WTC11 (cell line): ENCODE measurements at regions not wholly inside any gene's neighbourhood (a gene's known extent, or its start where the extent isn't known, plus 50 kb on each side); places are given as distances from the start of the nearest gene placed in this dataset.

Experiments
- ATAC-seq: fragments of 200-7000 bp; cut with Tn5 transposase; 2 replicates; pipeline ENCODE4 v1.10.0; 2021; ENCODE audit warnings: mild to moderate bottlenecking, moderate library complexity
- CTCF ChIA-PET: fragments of 300-600 bp; sonication (Branson Sonifier 250); formaldehyde crosslinking; loops from one replicate; lab custom pipeline; 2021; ENCODE audit warnings: antibody characterized with exemption; lab: Charles Lee
- POLR2A ChIA-PET: fragments of 350-600 bp; sonication (Branson Sonifier 250); formaldehyde crosslinking; loops from one replicate; lab custom pipeline; 2021; ENCODE audit warnings: antibody characterized with exemption; lab: Charles Lee
- DNase-seq: peaks from one replicate; pipeline ENCODE4 v3.0.0; 2021; ENCODE audit warnings: low spot score
- H3K27ac Mint-ChIP-seq: 2 replicates; pipeline ENCODE4 v1.8.0; 2021; ENCODE audit warnings: mixed read lengths
- H3K27me3 Mint-ChIP-seq: 2 replicates; pipeline ENCODE4 v1.8.0; 2021; ENCODE audit warnings: low read depth, mild to moderate bottlenecking, moderate library complexity, mixed read lengths
- H3K36me3 Mint-ChIP-seq: 2 replicates; pipeline ENCODE4 v1.8.0; 2021; ENCODE audit warnings: mixed read lengths
- H3K4me1 Mint-ChIP-seq: 2 replicates; pipeline ENCODE4 v1.8.0; 2022; ENCODE audit warnings: mixed read lengths
- H3K4me3 Mint-ChIP-seq: 2 replicates; pipeline ENCODE4 v1.8.0; 2021; ENCODE audit warnings: mild to moderate bottlenecking, moderate library complexity, mixed read lengths
- H3K9me3 Mint-ChIP-seq: 2 replicates; pipeline ENCODE4 v1.8.0; 2021; ENCODE audit warnings: mixed read lengths
- ATF1 ChIP-seq: sonication (generic); formaldehyde crosslinking; IDR thresholded peaks from 2 replicates; pipeline ENCODE4 v1.8.1; 2023; ENCODE audit warnings: mild to moderate bottlenecking, moderate library complexity, missing genetic modification reagents
- FOXP1 ChIP-seq: sonication (generic); formaldehyde crosslinking; IDR thresholded peaks from 2 replicates; pipeline ENCODE4 v1.8.0; 2022; ENCODE audit warnings: missing genetic modification reagents, mild to moderate bottlenecking, moderate library complexity, borderline replicate concordance
- NFYB ChIP-seq: sonication (generic); formaldehyde crosslinking; conservative IDR thresholded peaks from 2 replicates; pipeline ENCODE4 v1.8.0; 2022; ENCODE audit warnings: low read depth, missing genetic modification reagents
- NR1H2 ChIP-seq: sonication (generic); formaldehyde crosslinking; IDR thresholded peaks from 2 replicates; pipeline ENCODE4 v1.9.0; 2021; ENCODE audit warnings: mild to moderate bottlenecking, moderate library complexity, missing genetic modification reagents
- RELA ChIP-seq: sonication (generic); formaldehyde crosslinking; IDR thresholded peaks from 2 replicates; pipeline ENCODE4 v1.8.1; 2022; ENCODE audit warnings: missing genetic modification reagents, mild to moderate bottlenecking, borderline replicate concordance
- RORB ChIP-seq: fragments of 250-450 bp; sonication (Bioruptor Pico); IDR thresholded peaks from 2 replicates; pipeline ENCODE4 v1.9.0; 2021; ENCODE audit warnings: mild to moderate bottlenecking
- SMAD4 ChIP-seq: sonication (generic); formaldehyde crosslinking; IDR thresholded peaks from 2 replicates; pipeline ENCODE4 v1.8.0; 2022; ENCODE audit warnings: mild to moderate bottlenecking, missing genetic modification reagents
- TCF7 ChIP-seq: sonication (generic); formaldehyde crosslinking; IDR thresholded peaks from 2 replicates; pipeline ENCODE4 v1.8.0; 2022; ENCODE audit warnings: mild to moderate bottlenecking, low read depth, missing genetic modification reagents, moderate library complexity
- TEAD1 ChIP-seq: sonication (generic); formaldehyde crosslinking; IDR thresholded peaks from 2 replicates; pipeline ENCODE4 v1.8.0; 2022; ENCODE audit warnings: mild to moderate bottlenecking, missing genetic modification reagents
- TP53 ChIP-seq: sonication (generic); formaldehyde crosslinking; IDR thresholded peaks from 2 replicates; pipeline ENCODE4 v1.8.1; 2023; ENCODE audit warnings: mild to moderate bottlenecking, missing genetic modification reagents
- ZNF219 ChIP-seq: sonication (generic); formaldehyde crosslinking; IDR thresholded peaks from 2 replicates; pipeline ENCODE4 v1.8.0; 2023; ENCODE audit warnings: missing genetic modification reagents, mild to moderate bottlenecking, borderline replicate concordance
- ZNF232 ChIP-seq: sonication (generic); formaldehyde crosslinking; IDR thresholded peaks from 2 replicates; pipeline ENCODE4 v1.8.0; 2022; ENCODE audit warnings: mild to moderate bottlenecking, missing genetic modification reagents
- ZNF317 ChIP-seq: sonication (generic); formaldehyde crosslinking; IDR thresholded peaks from 2 replicates; pipeline ENCODE4 v1.8.1; 2023; ENCODE audit warnings: low read depth, mild to moderate bottlenecking, moderate library complexity, missing genetic modification reagents, borderline replicate concordance
- ZNF396 ChIP-seq: fragments of 250-450 bp; sonication (Bioruptor Pico); IDR thresholded peaks from 2 replicates; pipeline ENCODE4 v1.8.0; 2021; ENCODE audit warnings: mild to moderate bottlenecking, moderate library complexity, borderline replicate concordance
- ZNF423 ChIP-seq: fragments of 250-450 bp; sonication (Bioruptor Pico); IDR thresholded peaks from 2 replicates; pipeline ENCODE4 v2.1.2; 2022; ENCODE audit warnings: mild to moderate bottlenecking, moderate library complexity
- TF ChIP-seq, protein P1 (sequence below): sonication (generic); formaldehyde crosslinking; IDR thresholded peaks from 2 replicates; pipeline ENCODE4 v1.8.1; 2022; ENCODE audit warnings: mild to moderate bottlenecking, missing genetic modification reagents, moderate library complexity, borderline replicate concordance
- TF ChIP-seq, protein P2 (sequence below): sonication (generic); formaldehyde crosslinking; IDR thresholded peaks from 2 replicates; pipeline ENCODE4 v1.8.1; 2023; ENCODE audit warnings: mild to moderate bottlenecking, missing genetic modification reagents
- TF ChIP-seq, protein P3 (sequence below): sonication (generic); formaldehyde crosslinking; IDR thresholded peaks from 2 replicates; pipeline ENCODE4 v1.8.0; 2023; ENCODE audit warnings: mild to moderate bottlenecking, missing genetic modification reagents
- TF ChIP-seq, protein P4 (sequence below): sonication (generic); formaldehyde crosslinking; IDR thresholded peaks from 2 replicates; pipeline ENCODE4 v1.8.0; 2022; ENCODE audit warnings: mild to moderate bottlenecking, missing genetic modification reagents
- TF ChIP-seq, protein P5 (sequence below): fragments of 250-450 bp; sonication (Bioruptor Pico); IDR thresholded peaks from 2 replicates; pipeline ENCODE4 v1.9.0; 2021; ENCODE audit warnings: mild to moderate bottlenecking
- TF ChIP-seq, protein P6 (sequence below): sonication (generic); formaldehyde crosslinking; IDR thresholded peaks from 2 replicates; pipeline ENCODE4 v1.8.0; 2023; ENCODE audit warnings: missing genetic modification reagents
- TF ChIP-seq, protein P7 (sequence below): fragments of 250-450 bp; sonication (Bioruptor Pico); IDR thresholded peaks from 2 replicates; pipeline ENCODE4 v2.1.2; 2022; ENCODE audit warnings: mild to moderate bottlenecking, moderate library complexity
- TF ChIP-seq, protein P8 (sequence below): fragments of 250-450 bp; sonication (Bioruptor Pico); IDR thresholded peaks from 2 replicates; pipeline ENCODE4 v1.9.0; 2021; ENCODE audit warnings: mild to moderate bottlenecking, borderline replicate concordance

DNA sequence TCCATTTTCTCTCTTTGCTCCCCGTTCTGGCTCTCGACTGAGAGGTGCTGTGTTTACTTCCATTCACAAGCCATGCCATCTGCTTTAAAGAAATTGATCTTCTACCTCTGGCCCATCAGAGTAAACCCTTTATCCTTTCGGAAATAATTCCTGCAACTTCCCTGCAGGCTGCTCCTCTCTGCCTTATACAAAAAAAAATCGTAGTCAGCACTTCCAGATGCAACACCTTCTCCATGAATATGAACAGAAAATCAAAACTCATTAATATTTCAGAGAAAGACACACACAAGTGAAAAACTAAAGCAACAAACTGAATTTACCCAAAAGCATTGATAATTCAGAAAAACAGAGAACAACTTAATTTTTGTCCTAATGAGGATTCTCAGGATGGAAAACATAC, 127.6 kb upstream of the FSCB start:
- CTCF ChIA-PET = no interaction called here
- ATAC-seq (no peak), DNase-seq (no peak)
- H3K4me3 Mint-ChIP-seq = no peak overlapping the region
- H3K36me3 Mint-ChIP-seq = no peaks in the 10 kb centered on the region
- POLR2A ChIA-PET = no interaction called here
- H3K9me3 Mint-ChIP-seq = peaks cover 3% of the 10 kb centered on the region; the same call in 1 of the 2 replicates
- no peaks in the 10 kb centered on the region for H3K4me1 Mint-ChIP-seq
- H3K27me3 Mint-ChIP-seq = no peaks in the 10 kb centered on the region
- no peak for TF ChIP-seq ZNF219 (CRISPR knock-in tag)
- no peak for TF ChIP-seq ATF1
- TF ChIP-seq ZNF423 (CRISPR knock-in tag) = no peak
- TF ChIP-seq, protein P1, sequence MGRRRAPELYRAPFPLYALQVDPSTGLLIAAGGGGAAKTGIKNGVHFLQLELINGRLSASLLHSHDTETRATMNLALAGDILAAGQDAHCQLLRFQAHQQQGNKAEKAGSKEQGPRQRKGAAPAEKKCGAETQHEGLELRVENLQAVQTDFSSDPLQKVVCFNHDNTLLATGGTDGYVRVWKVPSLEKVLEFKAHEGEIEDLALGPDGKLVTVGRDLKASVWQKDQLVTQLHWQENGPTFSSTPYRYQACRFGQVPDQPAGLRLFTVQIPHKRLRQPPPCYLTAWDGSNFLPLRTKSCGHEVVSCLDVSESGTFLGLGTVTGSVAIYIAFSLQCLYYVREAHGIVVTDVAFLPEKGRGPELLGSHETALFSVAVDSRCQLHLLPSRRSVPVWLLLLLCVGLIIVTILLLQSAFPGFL (CRISPR knock-in tag) = no peak
- TF ChIP-seq, protein P2, sequence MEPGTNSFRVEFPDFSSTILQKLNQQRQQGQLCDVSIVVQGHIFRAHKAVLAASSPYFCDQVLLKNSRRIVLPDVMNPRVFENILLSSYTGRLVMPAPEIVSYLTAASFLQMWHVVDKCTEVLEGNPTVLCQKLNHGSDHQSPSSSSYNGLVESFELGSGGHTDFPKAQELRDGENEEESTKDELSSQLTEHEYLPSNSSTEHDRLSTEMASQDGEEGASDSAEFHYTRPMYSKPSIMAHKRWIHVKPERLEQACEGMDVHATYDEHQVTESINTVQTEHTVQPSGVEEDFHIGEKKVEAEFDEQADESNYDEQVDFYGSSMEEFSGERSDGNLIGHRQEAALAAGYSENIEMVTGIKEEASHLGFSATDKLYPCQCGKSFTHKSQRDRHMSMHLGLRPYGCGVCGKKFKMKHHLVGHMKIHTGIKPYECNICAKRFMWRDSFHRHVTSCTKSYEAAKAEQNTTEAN (CRISPR knock-in tag) = no peak
- no peak for TF ChIP-seq ZNF232 (CRISPR knock-in tag)
- TF ChIP-seq SMAD4 = no peak
- no peak for TF ChIP-seq FOXP1 (CRISPR knock-in tag)
- TF ChIP-seq, protein P3, sequence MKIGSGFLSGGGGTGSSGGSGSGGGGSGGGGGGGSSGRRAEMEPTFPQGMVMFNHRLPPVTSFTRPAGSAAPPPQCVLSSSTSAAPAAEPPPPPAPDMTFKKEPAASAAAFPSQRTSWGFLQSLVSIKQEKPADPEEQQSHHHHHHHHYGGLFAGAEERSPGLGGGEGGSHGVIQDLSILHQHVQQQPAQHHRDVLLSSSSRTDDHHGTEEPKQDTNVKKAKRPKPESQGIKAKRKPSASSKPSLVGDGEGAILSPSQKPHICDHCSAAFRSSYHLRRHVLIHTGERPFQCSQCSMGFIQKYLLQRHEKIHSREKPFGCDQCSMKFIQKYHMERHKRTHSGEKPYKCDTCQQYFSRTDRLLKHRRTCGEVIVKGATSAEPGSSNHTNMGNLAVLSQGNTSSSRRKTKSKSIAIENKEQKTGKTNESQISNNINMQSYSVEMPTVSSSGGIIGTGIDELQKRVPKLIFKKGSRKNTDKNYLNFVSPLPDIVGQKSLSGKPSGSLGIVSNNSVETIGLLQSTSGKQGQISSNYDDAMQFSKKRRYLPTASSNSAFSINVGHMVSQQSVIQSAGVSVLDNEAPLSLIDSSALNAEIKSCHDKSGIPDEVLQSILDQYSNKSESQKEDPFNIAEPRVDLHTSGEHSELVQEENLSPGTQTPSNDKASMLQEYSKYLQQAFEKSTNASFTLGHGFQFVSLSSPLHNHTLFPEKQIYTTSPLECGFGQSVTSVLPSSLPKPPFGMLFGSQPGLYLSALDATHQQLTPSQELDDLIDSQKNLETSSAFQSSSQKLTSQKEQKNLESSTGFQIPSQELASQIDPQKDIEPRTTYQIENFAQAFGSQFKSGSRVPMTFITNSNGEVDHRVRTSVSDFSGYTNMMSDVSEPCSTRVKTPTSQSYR = no peak
- no peak for TF ChIP-seq RORB (CRISPR knock-in tag)
- no peak for TF ChIP-seq TCF7 (CRISPR knock-in tag)
- TF ChIP-seq, protein P4, sequence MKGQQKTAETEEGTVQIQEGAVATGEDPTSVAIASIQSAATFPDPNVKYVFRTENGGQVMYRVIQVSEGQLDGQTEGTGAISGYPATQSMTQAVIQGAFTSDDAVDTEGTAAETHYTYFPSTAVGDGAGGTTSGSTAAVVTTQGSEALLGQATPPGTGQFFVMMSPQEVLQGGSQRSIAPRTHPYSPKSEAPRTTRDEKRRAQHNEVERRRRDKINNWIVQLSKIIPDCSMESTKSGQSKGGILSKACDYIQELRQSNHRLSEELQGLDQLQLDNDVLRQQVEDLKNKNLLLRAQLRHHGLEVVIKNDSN = no peak
- TF ChIP-seq ZNF396 = no peak
- no peak for TF ChIP-seq NFYB (CRISPR knock-in tag)
- no peak for TF ChIP-seq TP53
- no peak for TF ChIP-seq ZNF317 (CRISPR knock-in tag)
- TF ChIP-seq, protein P5, sequence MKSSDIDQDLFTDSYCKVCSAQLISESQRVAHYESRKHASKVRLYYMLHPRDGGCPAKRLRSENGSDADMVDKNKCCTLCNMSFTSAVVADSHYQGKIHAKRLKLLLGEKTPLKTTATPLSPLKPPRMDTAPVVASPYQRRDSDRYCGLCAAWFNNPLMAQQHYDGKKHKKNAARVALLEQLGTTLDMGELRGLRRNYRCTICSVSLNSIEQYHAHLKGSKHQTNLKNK (CRISPR knock-in tag) = no peak
- TF ChIP-seq TEAD1 (CRISPR knock-in tag) = no peak
- TF ChIP-seq, protein P6, sequence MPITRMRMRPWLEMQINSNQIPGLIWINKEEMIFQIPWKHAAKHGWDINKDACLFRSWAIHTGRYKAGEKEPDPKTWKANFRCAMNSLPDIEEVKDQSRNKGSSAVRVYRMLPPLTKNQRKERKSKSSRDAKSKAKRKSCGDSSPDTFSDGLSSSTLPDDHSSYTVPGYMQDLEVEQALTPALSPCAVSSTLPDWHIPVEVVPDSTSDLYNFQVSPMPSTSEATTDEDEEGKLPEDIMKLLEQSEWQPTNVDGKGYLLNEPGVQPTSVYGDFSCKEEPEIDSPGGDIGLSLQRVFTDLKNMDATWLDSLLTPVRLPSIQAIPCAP (CRISPR knock-in tag) = no peak
- no peak for TF ChIP-seq NR1H2 (CRISPR knock-in tag)
- H3K27ac Mint-ChIP-seq = no peak overlapping the region

DNA sequence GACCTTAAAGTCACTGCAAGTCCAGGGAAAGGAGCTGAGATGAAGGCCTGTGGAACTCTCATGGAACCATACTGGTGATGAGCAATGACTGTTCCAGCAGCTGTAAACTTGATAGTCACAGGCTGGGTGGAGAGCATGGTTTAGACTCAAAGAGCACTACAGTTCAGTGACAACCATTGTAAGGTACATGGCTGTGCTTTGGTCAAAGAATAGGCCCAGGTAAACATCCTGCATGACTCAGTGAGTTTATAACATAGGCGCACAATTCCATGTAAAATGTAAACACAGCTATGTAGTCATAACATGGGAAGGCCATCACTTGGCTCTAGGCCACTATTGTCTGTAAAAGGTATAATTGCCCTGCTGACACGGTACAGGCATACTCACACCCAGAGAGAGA, 119.3 kb upstream of the FSCB start:
- Mint-ChIP-seq H3K4me3 (no peak overlapping the region), H3K4me1 (no peaks in the 10 kb centered on the region), H3K36me3 (no peaks in the 10 kb centered on the region), H3K27ac (no peak overlapping the region), H3K9me3 (no peaks in the 10 kb centered on the region), H3K27me3 (no peaks in the 10 kb centered on the region)
- no peak for ATAC-seq
- CTCF ChIA-PET = interaction anchor here (0.6 kb wide), 1 partner anchor 1469 kb away, joined by 5 read pairs; no protein-coding TSS in a partner anchor
- POLR2A ChIA-PET = no interaction called here
- DNase-seq = no peak
- TF ChIP-seq, protein P7, sequence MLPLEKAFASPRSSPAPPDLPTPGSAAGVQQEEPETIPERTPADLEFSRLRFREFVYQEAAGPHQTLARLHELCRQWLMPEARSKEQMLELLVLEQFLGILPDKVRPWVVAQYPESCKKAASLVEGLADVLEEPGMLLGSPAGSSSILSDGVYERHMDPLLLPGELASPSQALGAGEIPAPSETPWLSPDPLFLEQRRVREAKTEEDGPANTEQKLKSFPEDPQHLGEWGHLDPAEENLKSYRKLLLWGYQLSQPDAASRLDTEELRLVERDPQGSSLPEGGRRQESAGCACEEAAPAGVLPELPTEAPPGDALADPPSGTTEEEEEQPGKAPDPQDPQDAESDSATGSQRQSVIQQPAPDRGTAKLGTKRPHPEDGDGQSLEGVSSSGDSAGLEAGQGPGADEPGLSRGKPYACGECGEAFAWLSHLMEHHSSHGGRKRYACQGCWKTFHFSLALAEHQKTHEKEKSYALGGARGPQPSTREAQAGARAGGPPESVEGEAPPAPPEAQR = no peak
- TF ChIP-seq, protein P8, sequence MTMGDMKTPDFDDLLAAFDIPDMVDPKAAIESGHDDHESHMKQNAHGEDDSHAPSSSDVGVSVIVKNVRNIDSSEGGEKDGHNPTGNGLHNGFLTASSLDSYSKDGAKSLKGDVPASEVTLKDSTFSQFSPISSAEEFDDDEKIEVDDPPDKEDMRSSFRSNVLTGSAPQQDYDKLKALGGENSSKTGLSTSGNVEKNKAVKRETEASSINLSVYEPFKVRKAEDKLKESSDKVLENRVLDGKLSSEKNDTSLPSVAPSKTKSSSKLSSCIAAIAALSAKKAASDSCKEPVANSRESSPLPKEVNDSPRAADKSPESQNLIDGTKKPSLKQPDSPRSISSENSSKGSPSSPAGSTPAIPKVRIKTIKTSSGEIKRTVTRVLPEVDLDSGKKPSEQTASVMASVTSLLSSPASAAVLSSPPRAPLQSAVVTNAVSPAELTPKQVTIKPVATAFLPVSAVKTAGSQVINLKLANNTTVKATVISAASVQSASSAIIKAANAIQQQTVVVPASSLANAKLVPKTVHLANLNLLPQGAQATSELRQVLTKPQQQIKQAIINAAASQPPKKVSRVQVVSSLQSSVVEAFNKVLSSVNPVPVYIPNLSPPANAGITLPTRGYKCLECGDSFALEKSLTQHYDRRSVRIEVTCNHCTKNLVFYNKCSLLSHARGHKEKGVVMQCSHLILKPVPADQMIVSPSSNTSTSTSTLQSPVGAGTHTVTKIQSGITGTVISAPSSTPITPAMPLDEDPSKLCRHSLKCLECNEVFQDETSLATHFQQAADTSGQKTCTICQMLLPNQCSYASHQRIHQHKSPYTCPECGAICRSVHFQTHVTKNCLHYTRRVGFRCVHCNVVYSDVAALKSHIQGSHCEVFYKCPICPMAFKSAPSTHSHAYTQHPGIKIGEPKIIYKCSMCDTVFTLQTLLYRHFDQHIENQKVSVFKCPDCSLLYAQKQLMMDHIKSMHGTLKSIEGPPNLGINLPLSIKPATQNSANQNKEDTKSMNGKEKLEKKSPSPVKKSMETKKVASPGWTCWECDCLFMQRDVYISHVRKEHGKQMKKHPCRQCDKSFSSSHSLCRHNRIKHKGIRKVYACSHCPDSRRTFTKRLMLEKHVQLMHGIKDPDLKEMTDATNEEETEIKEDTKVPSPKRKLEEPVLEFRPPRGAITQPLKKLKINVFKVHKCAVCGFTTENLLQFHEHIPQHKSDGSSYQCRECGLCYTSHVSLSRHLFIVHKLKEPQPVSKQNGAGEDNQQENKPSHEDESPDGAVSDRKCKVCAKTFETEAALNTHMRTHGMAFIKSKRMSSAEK = no peak
- no peak for TF ChIP-seq RELA (CRISPR knock-in tag)
